ENCODE measurements at regions not wholly inside any gene's neighbourhood (a gene's known extent, or its start where the extent isn't known, plus 50 kb on each side); places are given as distances from the start of the nearest gene placed in this dataset.

- no peak for TF ChIP-seq TAF1 (IDR thresholded peaks at IDR 0.05; ENCODE audit: borderline replicate concordance, insufficient read depth, low read length)
- TF ChIP-seq, protein P1, sequence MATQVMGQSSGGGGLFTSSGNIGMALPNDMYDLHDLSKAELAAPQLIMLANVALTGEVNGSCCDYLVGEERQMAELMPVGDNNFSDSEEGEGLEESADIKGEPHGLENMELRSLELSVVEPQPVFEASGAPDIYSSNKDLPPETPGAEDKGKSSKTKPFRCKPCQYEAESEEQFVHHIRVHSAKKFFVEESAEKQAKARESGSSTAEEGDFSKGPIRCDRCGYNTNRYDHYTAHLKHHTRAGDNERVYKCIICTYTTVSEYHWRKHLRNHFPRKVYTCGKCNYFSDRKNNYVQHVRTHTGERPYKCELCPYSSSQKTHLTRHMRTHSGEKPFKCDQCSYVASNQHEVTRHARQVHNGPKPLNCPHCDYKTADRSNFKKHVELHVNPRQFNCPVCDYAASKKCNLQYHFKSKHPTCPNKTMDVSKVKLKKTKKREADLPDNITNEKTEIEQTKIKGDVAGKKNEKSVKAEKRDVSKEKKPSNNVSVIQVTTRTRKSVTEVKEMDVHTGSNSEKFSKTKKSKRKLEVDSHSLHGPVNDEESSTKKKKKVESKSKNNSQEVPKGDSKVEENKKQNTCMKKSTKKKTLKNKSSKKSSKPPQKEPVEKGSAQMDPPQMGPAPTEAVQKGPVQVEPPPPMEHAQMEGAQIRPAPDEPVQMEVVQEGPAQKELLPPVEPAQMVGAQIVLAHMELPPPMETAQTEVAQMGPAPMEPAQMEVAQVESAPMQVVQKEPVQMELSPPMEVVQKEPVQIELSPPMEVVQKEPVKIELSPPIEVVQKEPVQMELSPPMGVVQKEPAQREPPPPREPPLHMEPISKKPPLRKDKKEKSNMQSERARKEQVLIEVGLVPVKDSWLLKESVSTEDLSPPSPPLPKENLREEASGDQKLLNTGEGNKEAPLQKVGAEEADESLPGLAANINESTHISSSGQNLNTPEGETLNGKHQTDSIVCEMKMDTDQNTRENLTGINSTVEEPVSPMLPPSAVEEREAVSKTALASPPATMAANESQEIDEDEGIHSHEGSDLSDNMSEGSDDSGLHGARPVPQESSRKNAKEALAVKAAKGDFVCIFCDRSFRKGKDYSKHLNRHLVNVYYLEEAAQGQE (IDR thresholded peaks at IDR 0.05; ENCODE audit: insufficient read depth in 1 of 2, low read depth in 2 of 2, low read length in 2 of 2): no peak
- no peak for TF ChIP-seq POLR2AphosphoS5 (IDR thresholded peaks at IDR 0.05; ENCODE audit: low read depth, low read length)
- TF ChIP-seq SIN3A (IDR thresholded peaks at IDR 0.05; ENCODE audit: borderline replicate concordance, insufficient read depth, low read length): no peak
- TF ChIP-seq FOXP2 (optimal IDR thresholded peaks at IDR 0.05; ENCODE audit: borderline replicate concordance, extremely low read depth, extremely low read length, insufficient read depth): no peak
Observed at GRCh38 chr22:27685970-27686369, 115.6 kb downstream of the MN1 start.

DNA sequence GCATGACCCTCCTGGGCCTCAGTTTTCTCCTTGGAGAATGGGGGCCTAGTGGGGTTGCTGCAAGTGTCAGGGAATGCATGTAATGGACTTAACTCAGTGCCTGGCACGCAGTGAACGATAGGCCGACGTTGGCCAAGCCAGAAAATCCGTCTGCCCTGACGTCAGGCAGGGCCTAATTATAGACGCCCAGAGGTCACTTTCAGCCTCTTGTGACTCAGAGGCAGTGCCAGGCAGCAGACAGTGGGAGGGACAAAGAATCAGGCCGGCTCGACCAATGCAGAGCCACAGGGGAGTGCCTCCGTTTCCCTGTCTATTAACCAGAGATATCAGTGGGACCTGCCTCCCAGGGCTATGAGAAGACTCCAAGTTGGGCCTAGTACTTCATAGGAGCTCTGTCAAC, 115.0 kb downstream of the MN1 start:
- no peak for TF ChIP-seq POLR2AphosphoS5 (IDR thresholded peaks at IDR 0.05; ENCODE audit: low read depth, low read length)
- no peak for TF ChIP-seq TAF1 (IDR thresholded peaks at IDR 0.05; ENCODE audit: borderline replicate concordance, insufficient read depth, low read length)
- TF ChIP-seq SIN3A (IDR thresholded peaks at IDR 0.05; ENCODE audit: borderline replicate concordance, insufficient read depth, low read length): no peak
- no peak for TF ChIP-seq FOXP2 (optimal IDR thresholded peaks at IDR 0.05; ENCODE audit: borderline replicate concordance, extremely low read depth, extremely low read length, insufficient read depth)
- TF ChIP-seq, protein P1 (IDR thresholded peaks at IDR 0.05; ENCODE audit: insufficient read depth in 1 of 2, low read depth in 2 of 2, low read length in 2 of 2): no peak

- TF ChIP-seq SIN3A (IDR thresholded peaks at IDR 0.05; ENCODE audit: borderline replicate concordance, insufficient read depth, low read length) (no peak), POLR2AphosphoS5 (IDR thresholded peaks at IDR 0.05; ENCODE audit: low read depth, low read length) (no peak), TAF1 (IDR thresholded peaks at IDR 0.05; ENCODE audit: borderline replicate concordance, insufficient read depth, low read length) (no peak), FOXP2 (optimal IDR thresholded peaks at IDR 0.05; ENCODE audit: borderline replicate concordance, extremely low read depth, extremely low read length, insufficient read depth) (no peak)
- TF ChIP-seq, protein P1 (IDR thresholded peaks at IDR 0.05; ENCODE audit: insufficient read depth in 1 of 2, low read depth in 2 of 2, low read length in 2 of 2): no peak
Observed at GRCh38 chr22:27687984-27688545, 113.5 kb downstream of the MN1 start.

- TF ChIP-seq POLR2AphosphoS5 (IDR thresholded peaks at IDR 0.05; ENCODE audit: low read depth, low read length) (no peak), FOXP2 (optimal IDR thresholded peaks at IDR 0.05; ENCODE audit: borderline replicate concordance, extremely low read depth, extremely low read length, insufficient read depth) (no peak), SIN3A (IDR thresholded peaks at IDR 0.05; ENCODE audit: borderline replicate concordance, insufficient read depth, low read length) (no peak), TAF1 (IDR thresholded peaks at IDR 0.05; ENCODE audit: borderline replicate concordance, insufficient read depth, low read length) (no peak)
- TF ChIP-seq, protein P1 (IDR thresholded peaks at IDR 0.05; ENCODE audit: insufficient read depth in 1 of 2, low read depth in 2 of 2, low read length in 2 of 2): no peak
Observed at GRCh38 chr22:27689664-27690063, 111.9 kb downstream of the MN1 start.

All from PFSK-1 (cell line).